ENCODE measurements at regions not wholly inside any gene's neighbourhood (a gene's known extent, or its start where the extent isn't known, plus 50 kb on each side); places are given as distances from the start of the nearest gene placed in this dataset.

GRCh38 chr13:74912898-74913297 lies 569.1 kb downstream of the TBC1D4 start:
- Histone ChIP-seq H3K4me3 (no peak overlapping the region), H2AFZ (no peak overlapping the region), H3K36me3 (ENCODE audit: insufficient read depth) (no peaks in the 10 kb centered on the region), H3K79me2 (replicated peaks; ENCODE audit: insufficient read depth) (no peaks in the 10 kb centered on the region), H3K27me3 (ENCODE audit: insufficient read depth) (no peaks in the 10 kb centered on the region), H3F3A (replicated peaks; ENCODE audit: low read depth) (no peaks in the 10 kb centered on the region), H4K20me1 (replicated peaks; ENCODE audit: insufficient read depth) (no peaks in the 10 kb centered on the region), H3K4me2 (no peak overlapping the region), H3K27ac (ENCODE audit: low read depth) (no peak overlapping the region), H3K4me1 (ENCODE audit: insufficient read depth) (no peaks in the 10 kb centered on the region), H3K9me2 (ENCODE audit: insufficient read depth) (no peaks in the 10 kb centered on the region)
- H3K27me3 Mint-ChIP-seq (ENCODE audit: insufficient read depth, low read depth, poor library complexity), result no peaks in the 10 kb centered on the region
- no peak overlapping the region for H3K27ac Mint-ChIP-seq
- no peaks in the 10 kb centered on the region for H3K9me3 Mint-ChIP-seq
- no peaks in the 10 kb centered on the region for H3K36me3 Mint-ChIP-seq (ENCODE audit: low read depth)
- no peaks in the 10 kb centered on the region for H3K4me1 Mint-ChIP-seq
- no peak for DNase-seq (ENCODE audit: low spot score)
- ATAC-seq, result no peak
- no peak overlapping the region for H3K4me3 Mint-ChIP-seq
- TF ChIP-seq ETS1 (IDR thresholded peaks at IDR 0.05) (no peak), REST (IDR thresholded peaks at IDR 0.05; ENCODE audit: unreplicated experiment) (no peak), POLR2AphosphoS5 (IDR thresholded peaks at IDR 0.05; ENCODE audit: low read depth) (no peak), JUNB (IDR thresholded peaks at IDR 0.05; ENCODE audit: unreplicated experiment) (no peak), ZNF331 (CRISPR knock-in tag; IDR thresholded peaks at IDR 0.05; ENCODE audit: low read depth) (no peak), EZH2 (IDR thresholded peaks at IDR 0.05; ENCODE audit: low read depth, unreplicated experiment) (no peak), NANOG (IDR thresholded peaks at IDR 0.05; ENCODE audit: borderline replicate concordance) (no peak), ZNF462 (CRISPR knock-in tag; IDR thresholded peaks at IDR 0.05) (no peak), CREB1 (CRISPR knock-in tag; IDR thresholded peaks at IDR 0.05; ENCODE audit: low read depth) (no peak), ZNF114 (CRISPR knock-in tag; IDR thresholded peaks at IDR 0.05) (no peak), STAT1 (IDR thresholded peaks at IDR 0.05; ENCODE audit: unreplicated experiment) (no peak), EZH2phosphoT487 (IDR thresholded peaks at IDR 0.05; ENCODE audit: unreplicated experiment) (no peak)
- TF ChIP-seq, protein P1, sequence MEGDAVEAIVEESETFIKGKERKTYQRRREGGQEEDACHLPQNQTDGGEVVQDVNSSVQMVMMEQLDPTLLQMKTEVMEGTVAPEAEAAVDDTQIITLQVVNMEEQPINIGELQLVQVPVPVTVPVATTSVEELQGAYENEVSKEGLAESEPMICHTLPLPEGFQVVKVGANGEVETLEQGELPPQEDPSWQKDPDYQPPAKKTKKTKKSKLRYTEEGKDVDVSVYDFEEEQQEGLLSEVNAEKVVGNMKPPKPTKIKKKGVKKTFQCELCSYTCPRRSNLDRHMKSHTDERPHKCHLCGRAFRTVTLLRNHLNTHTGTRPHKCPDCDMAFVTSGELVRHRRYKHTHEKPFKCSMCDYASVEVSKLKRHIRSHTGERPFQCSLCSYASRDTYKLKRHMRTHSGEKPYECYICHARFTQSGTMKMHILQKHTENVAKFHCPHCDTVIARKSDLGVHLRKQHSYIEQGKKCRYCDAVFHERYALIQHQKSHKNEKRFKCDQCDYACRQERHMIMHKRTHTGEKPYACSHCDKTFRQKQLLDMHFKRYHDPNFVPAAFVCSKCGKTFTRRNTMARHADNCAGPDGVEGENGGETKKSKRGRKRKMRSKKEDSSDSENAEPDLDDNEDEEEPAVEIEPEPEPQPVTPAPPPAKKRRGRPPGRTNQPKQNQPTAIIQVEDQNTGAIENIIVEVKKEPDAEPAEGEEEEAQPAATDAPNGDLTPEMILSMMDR (conservative IDR thresholded peaks at IDR 0.05; ENCODE audit: low read depth in 2 of 2), result no peak
